ENCODE measurements at regions not wholly inside any gene's neighbourhood (a gene's known extent, or its start where the extent isn't known, plus 50 kb on each side); places are given as distances from the start of the nearest gene placed in this dataset.
"Not testable (repeated sequence)": the region's sequence is repeated elsewhere in the genome, so short reads cannot be mapped to it uniquely, and the experiment has no call there.

DNA sequence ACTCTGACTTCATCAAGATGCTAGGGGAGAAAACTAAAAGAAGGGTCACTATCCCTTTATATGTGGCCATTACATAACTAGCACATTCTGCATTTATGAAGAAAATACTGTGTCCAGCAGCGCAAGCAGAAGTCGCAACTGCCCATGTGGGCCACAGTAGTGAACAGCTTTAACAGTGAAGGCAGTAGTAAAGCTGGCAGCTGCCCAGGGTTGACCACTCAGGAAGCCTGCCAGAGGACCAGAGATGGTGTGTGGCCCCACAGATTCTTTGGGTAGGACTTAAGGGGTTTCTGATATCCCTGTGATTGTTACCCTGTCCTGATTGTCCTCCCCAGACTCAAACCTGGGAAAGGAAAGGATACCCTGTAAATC, 88.3 kb upstream of the NT5E start:
- TF ChIP-seq CTCF (IDR thresholded peaks at IDR 0.05; ENCODE audit: low read depth, low read length, missing control alignments), result no peak
- no peak for DNase-seq (ENCODE audit: low read depth)
- in situ Hi-C loops (cut with HindIII; ENCODE audit: low sequenced_read_pairs), result no loop called here
- no peak overlapping the region for H3K4me3 ChIP-seq (ENCODE audit: low read depth, low read length)

DNA sequence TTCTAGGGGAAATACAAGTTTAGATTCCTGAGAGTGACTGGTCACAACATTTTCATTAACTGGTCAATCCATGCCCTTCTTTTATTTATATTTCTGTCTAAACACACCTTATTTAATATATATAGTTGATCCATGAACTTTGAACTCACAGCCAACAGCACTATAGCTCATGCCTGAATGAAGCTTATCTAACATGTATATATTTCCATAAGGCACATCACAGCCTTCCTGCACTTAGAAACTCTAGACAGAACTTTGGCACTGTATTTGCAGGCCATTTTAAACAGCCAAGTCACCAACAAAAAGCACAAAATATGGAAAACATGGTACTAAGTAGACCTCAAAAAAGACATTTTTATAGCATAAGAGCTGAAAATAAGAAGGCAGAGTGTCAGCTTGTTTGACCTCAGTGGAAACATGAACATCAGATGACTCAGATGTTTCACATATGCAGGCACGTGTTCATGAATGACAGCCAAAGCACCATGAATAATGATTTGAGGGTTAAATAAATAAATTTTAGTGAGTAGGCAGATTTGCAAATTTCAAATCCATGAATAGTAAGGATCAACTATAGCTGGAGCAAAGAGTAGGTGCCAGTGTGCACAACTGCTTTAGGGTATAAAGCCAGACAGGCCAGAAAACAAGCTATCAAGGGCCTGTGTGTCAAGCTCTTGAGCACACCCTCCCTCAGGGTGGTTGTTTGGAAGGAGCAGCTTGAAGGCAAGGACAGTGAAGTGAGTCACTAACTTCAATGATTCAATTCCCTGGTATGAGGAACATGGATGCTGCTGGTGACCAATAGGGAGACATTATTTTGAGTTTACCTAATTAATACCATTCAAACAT, 88.9 kb upstream of the NT5E start:
- TF ChIP-seq CTCF (IDR thresholded peaks at IDR 0.05; ENCODE audit: low read depth, low read length, missing control alignments), result no peak
- H3K4me3 ChIP-seq (ENCODE audit: low read depth, low read length), result no peak overlapping the region
- in situ Hi-C loops (cut with HindIII; ENCODE audit: low sequenced_read_pairs), result no loop called here
- peak; percentile 67 for DNase-seq (ENCODE audit: low read depth)

DNA sequence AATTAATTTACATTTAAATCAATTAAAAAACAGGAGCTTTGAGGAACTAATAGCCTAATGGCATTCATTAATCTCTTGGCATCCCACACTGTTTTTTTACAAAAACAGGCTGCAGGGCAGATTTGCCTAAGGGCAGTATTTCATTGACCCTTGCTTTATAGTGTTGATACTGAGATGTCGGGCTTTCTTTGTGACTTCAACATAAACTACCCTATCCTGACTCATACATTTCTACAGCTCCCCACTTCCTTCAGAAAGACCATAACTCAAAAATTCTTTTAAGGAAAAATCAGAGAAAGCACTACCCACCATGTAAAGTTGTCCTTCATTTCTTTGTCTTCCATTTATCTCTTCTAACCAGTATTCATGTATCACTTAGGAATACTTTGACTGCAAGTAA, 92.2 kb upstream of the NT5E start:
- in situ Hi-C loops (cut with HindIII; ENCODE audit: low sequenced_read_pairs), result no loop called here

GRCh38 chr6:85356743-85357142, 93.1 kb upstream of the NT5E start:
- DNase-seq (ENCODE audit: low read depth); in situ Hi-C loops (cut with HindIII; ENCODE audit: low sequenced_read_pairs); H3K4me3 ChIP-seq (ENCODE audit: low read depth, low read length): not testable (repeated sequence)

More for the DNA sequence above, 92.2 kb upstream of the NT5E start:
- TF ChIP-seq CTCF (IDR thresholded peaks at IDR 0.05; ENCODE audit: low read depth, low read length, missing control alignments), result no peak
- no peak overlapping the region for H3K4me3 ChIP-seq (ENCODE audit: low read depth, low read length)
- no peak for DNase-seq (ENCODE audit: low read depth)

- TF ChIP-seq CTCF (IDR thresholded peaks at IDR 0.05; ENCODE audit: low read depth, low read length, missing control alignments), result no peak
- DNase-seq (ENCODE audit: low read depth), result no peak
- H3K4me3 ChIP-seq (ENCODE audit: low read depth, low read length), result no peak overlapping the region
- in situ Hi-C loops (cut with HindIII; ENCODE audit: low sequenced_read_pairs), result no loop called here
Measured at GRCh38 chr6:85355816-85356215, 94.1 kb upstream of the NT5E start.

DNA sequence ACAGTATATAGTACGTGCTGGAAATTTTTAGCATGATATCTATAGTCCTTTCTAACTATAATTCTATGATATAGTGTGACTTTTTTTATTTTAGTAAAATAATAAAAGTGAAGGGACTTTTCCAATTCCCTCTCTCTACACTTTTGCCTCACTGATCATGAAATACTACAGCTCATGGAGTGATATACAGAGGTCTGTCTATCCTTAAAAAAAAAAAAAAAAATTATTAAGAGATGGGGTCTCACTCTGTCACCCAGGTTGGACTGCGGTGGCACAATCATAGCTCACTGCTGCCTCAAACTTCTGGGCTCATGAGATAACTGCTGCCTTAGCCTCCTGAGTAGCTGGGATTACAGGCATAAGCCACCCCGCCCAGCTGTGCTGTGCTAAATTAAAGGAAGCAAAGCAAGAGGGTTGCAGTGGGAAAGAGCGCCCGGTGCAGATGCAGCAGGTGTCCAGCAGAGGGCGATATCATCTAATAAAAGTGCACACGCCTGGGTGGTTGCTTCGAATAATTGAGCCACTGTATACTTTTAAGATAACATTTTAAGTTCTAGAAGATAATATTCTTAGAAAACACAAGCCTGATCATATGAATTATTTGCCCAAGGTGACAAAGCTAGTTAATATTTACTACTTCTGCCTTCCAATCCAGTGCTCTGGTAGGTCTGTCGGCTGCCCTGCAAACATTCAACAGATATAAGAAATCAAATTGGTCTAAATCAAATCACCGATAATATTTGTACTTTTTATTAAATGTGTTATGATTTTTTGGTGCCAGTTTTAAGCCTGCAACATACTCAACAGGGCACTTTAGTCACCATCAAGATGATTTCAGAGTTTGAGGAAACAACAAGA, 94.9 kb upstream of the NT5E start:
- DNase-seq (ENCODE audit: low read depth), result peak; percentile 46
- in situ Hi-C loops (cut with HindIII; ENCODE audit: low sequenced_read_pairs), result loop anchor here (5.0 kb wide), 2 partner anchors 102 to 322 kb away; no protein-coding TSS in a partner anchor
- H3K4me3 ChIP-seq (ENCODE audit: low read depth, low read length), result no peak overlapping the region
- peak; percentile 93 for TF ChIP-seq CTCF (IDR thresholded peaks at IDR 0.05; ENCODE audit: low read depth, low read length, missing control alignments)

Data from astrocyte of the cerebellum (primary cell).